ENCODE measurements at regions not wholly inside any gene's neighbourhood (a gene's known extent, or its start where the extent isn't known, plus 50 kb on each side); places are given as distances from the start of the nearest gene placed in this dataset.

- H2AK5ac ChIP-seq (ENCODE audit: low read depth, low read length), result no peak overlapping the region
- no peak for DNase-seq
- H3K9me3 ChIP-seq (ENCODE audit: control insufficient read depth, insufficient read depth, low read length), result peaks cover 2% of the 10 kb centered on the region; the same call in 1 of the 2 replicates
- ChIA-PET CTCF (no interaction called here), POLR2A (ENCODE audit: unreplicated experiment) (no interaction called here)
- no peaks in the 10 kb centered on the region for H4K20me1 ChIP-seq (ENCODE audit: insufficient read depth, low read length)
- no peaks in the 10 kb centered on the region for H3K4me1 ChIP-seq (ENCODE audit: control insufficient read depth, insufficient read depth, low read length)
- H3K27ac ChIP-seq (ENCODE audit: insufficient read depth, low read length), result no peak overlapping the region
- no peak overlapping the region for H2AK9ac ChIP-seq (replicated peaks; ENCODE audit: low read depth, low read length, poor library complexity)
- H3K23ac ChIP-seq (ENCODE audit: low read depth, low read length), result no peak overlapping the region
- no peak overlapping the region for H3K4ac ChIP-seq (ENCODE audit: low read depth, low read length)
- H3K14ac ChIP-seq (replicated peaks; ENCODE audit: low read depth, low read length), result no peak overlapping the region
- intact Hi-C loops (cut with micrococcal nuclease) (no loop called here), in situ Hi-C loops (cut with MboI; ENCODE audit: low sequenced_read_pairs) (no loop called here), dilution Hi-C loops (cut with HindIII; ENCODE audit: low sequenced_read_pairs, unreplicated experiment) (no loop called here)
- no peak overlapping the region for H3K18ac ChIP-seq (ENCODE audit: low read depth, low read length)
- no TSS peak for BruUV-seq (replicated peaks)
- TF ChIP-seq MAFK (IDR thresholded peaks at IDR 0.05; ENCODE audit: low read depth, low read length) (peak; percentile 52), SMC3 (IDR thresholded peaks at IDR 0.05; ENCODE audit: low read depth, low read length) (no peak)
- H2BK5ac ChIP-seq (ENCODE audit: low read depth, low read length, poor library complexity, severe bottlenecking), result no peak overlapping the region
- no peaks in the 10 kb centered on the region for H3K79me1 ChIP-seq (ENCODE audit: low read depth in 1 of 2, low read length in 2 of 2)
- no peak overlapping the region for H3K4me3 ChIP-seq (ENCODE audit: insufficient read depth, low read depth, low read length)
- H4K5ac ChIP-seq (ENCODE audit: low read depth, low read length), result no peak overlapping the region
- H4K8ac ChIP-seq (ENCODE audit: low read depth in 2 of 2, low read length in 2 of 2), result no peak overlapping the region
- no peak overlapping the region for H3K9ac ChIP-seq (ENCODE audit: low read depth, low read length)
- H2BK20ac ChIP-seq (ENCODE audit: low read depth, low read length), result no peak overlapping the region
- H3K36me3 ChIP-seq (ENCODE audit: control insufficient read depth, insufficient read depth, low read length), result no peaks in the 10 kb centered on the region
- H4K91ac ChIP-seq (ENCODE audit: insufficient read depth, low read depth, low read length), result no peak overlapping the region
- ATAC-seq (ENCODE audit: low read depth), result no peak
- no peak overlapping the region for H3K56ac ChIP-seq (ENCODE audit: extremely low read depth, insufficient read depth, low read length)
- no peak overlapping the region for H2BK120ac ChIP-seq (ENCODE audit: low read depth, low read length)
- no peak overlapping the region for H3K4me2 ChIP-seq (ENCODE audit: low read depth, low read length)
- H2BK15ac ChIP-seq (ENCODE audit: low read depth, low read length), result no peak overlapping the region
- no peaks in the 10 kb centered on the region for H3K9me1 ChIP-seq (ENCODE audit: insufficient read depth, low read length)
- H3K27me3 ChIP-seq (ENCODE audit: control insufficient read depth, insufficient read depth, low read length), result no peaks in the 10 kb centered on the region
- no CpG with 5 or more reads among the region's 1 CpG for WGBS, 2 experiments (ENCODE audit: extremely low coverage in 2 of 2, insufficient read length in 1 of 2)
- no peak overlapping the region for H2AFZ ChIP-seq (replicated peaks; ENCODE audit: low read length, poor library complexity)
Measured at GRCh38 chr9:11973511-11973910, 719.7 kb upstream of the TYRP1 start.

All from IMR-90 (cell line).